ENCODE measurements at regions not wholly inside any gene's neighbourhood (a gene's known extent, or its start where the extent isn't known, plus 50 kb on each side); places are given as distances from the start of the nearest gene placed in this dataset.

- FAIRE-seq = no peak
- no peak for DNase-seq (ENCODE audit: insufficient read length, low spot score)
- no peak for TF ChIP-seq POLR2A (IDR thresholded peaks at IDR 0.05; ENCODE audit: low read depth, low read length)
Observed at GRCh38 chr5:166651234-166651633, 1640.2 kb upstream of the WWC1 start.

GRCh38 chr5:166671811-166672210 is 1619.6 kb upstream of the WWC1 start:
- no peak for FAIRE-seq
- TF ChIP-seq POLR2A (IDR thresholded peaks at IDR 0.05; ENCODE audit: low read depth, low read length) = no peak
- no peak for DNase-seq (ENCODE audit: insufficient read length, low spot score)

GRCh38 chr5:166672431-166672830 is 1619.0 kb upstream of the WWC1 start:
- no peak for TF ChIP-seq POLR2A (IDR thresholded peaks at IDR 0.05; ENCODE audit: low read depth, low read length)
- DNase-seq (ENCODE audit: insufficient read length, low spot score) (no peak), FAIRE-seq (no peak)

GRCh38 chr5:166677891-166678290 is 1613.6 kb upstream of the WWC1 start:
- no peak for DNase-seq (ENCODE audit: insufficient read length, low spot score)
- FAIRE-seq = no peak
- no peak for TF ChIP-seq POLR2A (IDR thresholded peaks at IDR 0.05; ENCODE audit: low read depth, low read length)

- no peak for TF ChIP-seq POLR2A (IDR thresholded peaks at IDR 0.05; ENCODE audit: low read depth, low read length)
- DNase-seq (ENCODE audit: insufficient read length, low spot score) = no peak
- FAIRE-seq = no peak
Observed at GRCh38 chr5:166679331-166679730, 1612.1 kb upstream of the WWC1 start.

- no peak for TF ChIP-seq POLR2A (IDR thresholded peaks at IDR 0.05; ENCODE audit: low read depth, low read length)
- DNase-seq (ENCODE audit: insufficient read length, low spot score) (no peak), FAIRE-seq (no peak)
Observed at GRCh38 chr5:166695326-166695725, 1596.1 kb upstream of the WWC1 start.

- DNase-seq (ENCODE audit: insufficient read length, low spot score) = no peak
- no peak for FAIRE-seq
- no peak for TF ChIP-seq POLR2A (IDR thresholded peaks at IDR 0.05; ENCODE audit: low read depth, low read length)
Observed at GRCh38 chr5:166708291-166708690, 1583.2 kb upstream of the WWC1 start.

GRCh38 chr5:166709691-166710090 is 1581.8 kb upstream of the WWC1 start:
- no peak for TF ChIP-seq POLR2A (IDR thresholded peaks at IDR 0.05; ENCODE audit: low read depth, low read length)
- no peak for DNase-seq (ENCODE audit: insufficient read length, low spot score)
- FAIRE-seq = no peak

GRCh38 chr5:166710271-166710670 is 1581.2 kb upstream of the WWC1 start:
- no peak for FAIRE-seq
- no peak for TF ChIP-seq POLR2A (IDR thresholded peaks at IDR 0.05; ENCODE audit: low read depth, low read length)
- DNase-seq (ENCODE audit: insufficient read length, low spot score) = no peak

- no peak for FAIRE-seq
- no peak for TF ChIP-seq POLR2A (IDR thresholded peaks at IDR 0.05; ENCODE audit: low read depth, low read length)
- no peak for DNase-seq (ENCODE audit: insufficient read length, low spot score)
Observed at GRCh38 chr5:166712447-166713185, 1578.8 kb upstream of the WWC1 start.

GRCh38 chr5:166713295-166713694 is 1578.2 kb upstream of the WWC1 start:
- no peak for TF ChIP-seq POLR2A (IDR thresholded peaks at IDR 0.05; ENCODE audit: low read depth, low read length)
- FAIRE-seq (no peak), DNase-seq (ENCODE audit: insufficient read length, low spot score) (no peak)

GRCh38 chr5:166716856-166717492 is 1574.5 kb upstream of the WWC1 start:
- no peak for TF ChIP-seq POLR2A (IDR thresholded peaks at IDR 0.05; ENCODE audit: low read depth, low read length)
- DNase-seq (ENCODE audit: insufficient read length, low spot score) = no peak
- FAIRE-seq = no peak

- no peak for DNase-seq (ENCODE audit: insufficient read length, low spot score)
Observed at GRCh38 chr5:166719991-166720390, 1571.5 kb upstream of the WWC1 start.

GRCh38 chr5:166722939-166723338 is 1568.5 kb upstream of the WWC1 start:
- FAIRE-seq = no peak

More at GRCh38 chr5:166719991-166720390, 1571.5 kb upstream of the WWC1 start:
- no peak for TF ChIP-seq POLR2A (IDR thresholded peaks at IDR 0.05; ENCODE audit: low read depth, low read length)
- no peak for FAIRE-seq

GRCh38 chr5:166724284-166724683 is 1567.2 kb upstream of the WWC1 start:
- FAIRE-seq (no peak), DNase-seq (ENCODE audit: insufficient read length, low spot score) (no peak)
- TF ChIP-seq POLR2A (IDR thresholded peaks at IDR 0.05; ENCODE audit: low read depth, low read length) = no peak

More at GRCh38 chr5:166722939-166723338, 1568.5 kb upstream of the WWC1 start:
- no peak for DNase-seq (ENCODE audit: insufficient read length, low spot score)
- TF ChIP-seq POLR2A (IDR thresholded peaks at IDR 0.05; ENCODE audit: low read depth, low read length) = no peak

Measured in H54 (cell line).